Heart left ventricle (tissue), 16 donors: ENCODE measurements at regions not wholly inside any gene's neighbourhood (a gene's known extent, or its start where the extent isn't known, plus 50 kb on each side); places are given as distances from the start of the nearest gene placed in this dataset.
"Not testable (repeated sequence)": the region's sequence is repeated elsewhere in the genome, so short reads cannot be mapped to it uniquely, and the experiment has no call there.

Source experiments
- ATAC-seq, 4 donors: fragments of 200-7000 bp; cut with Tn5 transposase; one replicate each; pipeline ENCODE4 v1.9.1; 2020 to 2022; ENCODE audit warnings: moderate library complexity in 4 of 4, mild to moderate bottlenecking in 3 of 4, moderate number of reproducible peaks in 1 of 4
- DNase-seq, 5 donors: peaks; one replicate each; pipeline ENCODE4 v3.0.0-alpha.2; 2020
- H3K27ac ChIP-seq, 12 donors: fragments of 200-600 bp; sonication (generic) in 4 of 12; one replicate each; pipeline versions ENCODE4 v1.5.0 to v1.8.0; 2016 to 2022; ENCODE audit warnings: mild to moderate bottlenecking in 2 of 12
- H3K27me3 ChIP-seq, 9 donors: fragments of 200-600 bp; sonication (generic) in 2 of 9; one replicate each; pipeline versions ENCODE4 v1.5.1 to v1.8.0; 2016 to 2022; ENCODE audit warnings: mild to moderate bottlenecking in 3 of 9
- H3K36me3 ChIP-seq, 9 donors: fragments of 200-600 bp; sonication (generic) in 2 of 9; one replicate each; pipeline versions ENCODE4 v1.5.0 to v1.8.0; 2018 to 2022; ENCODE audit warnings: mild to moderate bottlenecking in 2 of 9
- H3K4me1 ChIP-seq, 12 donors: fragments of 200-600 bp; sonication (generic) in 4 of 12; one replicate each; pipeline versions ENCODE4 v1.5.0 to v1.8.0; 2016 to 2022; ENCODE audit warnings: mild to moderate bottlenecking in 3 of 12
- H3K4me3 ChIP-seq, 12 donors: fragments of 200-600 bp; sonication (generic) in 4 of 12; one replicate each; pipeline versions ENCODE4 v1.5.0 to v1.8.0; 2017 to 2022; ENCODE audit warnings: mild to moderate bottlenecking in 9 of 12, moderate library complexity in 4 of 12
- H3K9me3 ChIP-seq, 12 donors: fragments of 200-600 bp; sonication (generic) in 4 of 12; one replicate each; pipeline versions ENCODE4 v1.5.0 to v1.8.0; 2016 to 2022; ENCODE audit warnings: mild to moderate bottlenecking in 1 of 12
- POLR2A ChIP-seq, 2 donors: fragments of 450-650 bp; IDR thresholded peaks; one replicate each; pipeline ENCODE4 v1.6.1; 2017; ENCODE audit warnings: antibody characterized with exemption in 2 of 2, mild to moderate bottlenecking in 2 of 2, moderate library complexity in 2 of 2
- WGBS, 4 donors: extraction: QIAGEN DNeasy Blood & Tissue Kit in 2 of 4; methylation state at CpG; one replicate each; pipeline versions ENCODE4 v1.1.5 to v1.1.7; 2013 to 2018; 5-methylcytosine and 5-hydroxymethylcytosine counted together
- intact Hi-C, 10 donors: fragments of 100-400 bp; cut with DNase I; formaldehyde crosslinking; loops; one replicate each; pipeline versions ENCODE4 v1.11.1 to v1.14.2; 2022
- TF ChIP-seq, protein P1 (sequence below), 12 donors: fragments of 200-600 bp; sonication (generic) in 4 of 12; IDR thresholded peaks; one replicate each; pipeline versions ENCODE4 v1.5.0 to v1.8.0; 2018 to 2022; ENCODE audit warnings: antibody characterized with exemption in 12 of 12, mild to moderate bottlenecking in 5 of 12
- donor health status: ischemic (EF 13 %, LVEDD 7.1; RV severe dilation, severe dysfunction).
- donor health status: healthy with polysubstance abuse.
- donor health status: DM: no; HTN: yes; CAD: no.
- donor health status: DM: no; HTN: no; CAD: no.
- donor health status: ischemic (EF 25% LVEDD 6.9; RV normal size, moderate dysfunction).
- donor health status: ischemic (EF 25% LVEDD 5.7; RV mildly dilated, moderate dysfunction).
- donor health status: healthy.
- donor health status: DM: yes; HTN: yes; CAD: no.
- donor health status: ischemic (EF 35%, LVEDD 5.7; RV mildly dilated, moderate dysfunction).
- donor health status: nonischemic (EF 11% LVEDD 7.7; RV severe dilation, severe dysfunction).
- donor health status: DM: yes; HTN: yes; CAD: no.
- donor health status: PGD.
- donor health status: ischemic (EF 29% LVEDD 5.4; RV normal size, mild dysfunction).
- donor health status: nonischemic (EF 23%, LVEDD 6.1; RV moderate dilation, normal function).

DNA sequence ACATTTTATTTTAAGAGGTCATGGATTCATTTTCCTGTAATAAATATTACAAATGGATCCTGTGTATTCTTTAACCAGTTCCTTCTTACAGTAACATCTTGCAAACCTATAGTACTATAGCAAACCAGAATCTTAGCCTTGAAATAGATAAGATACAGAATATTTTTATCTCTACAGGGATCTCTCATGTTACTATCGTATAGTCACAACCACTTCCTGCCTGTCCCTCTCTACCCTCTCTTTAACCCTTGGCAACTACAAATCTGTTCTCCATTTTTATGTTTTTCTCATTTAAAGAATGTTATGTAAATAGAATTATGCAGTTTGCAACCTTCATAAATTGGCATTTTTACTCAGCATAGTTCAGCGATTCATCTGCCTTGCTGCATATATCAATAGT lies 454.0 kb downstream of the DIRAS2 start:
- intact Hi-C loops, result no loop called here
- Histone ChIP-seq H3K27me3 (no peaks in the 10 kb centered on the region), H3K27ac (no peak overlapping the region), H3K4me3 (no peak overlapping the region), H3K36me3 (no peaks in the 10 kb centered on the region), H3K9me3 (peaks cover 0 to 15% (median 0%) of the 10 kb centered on the region in 12 donors), H3K4me1 (peaks cover 0 to 9% (median 0%) of the 10 kb centered on the region in 12 donors)
- DNase-seq (no peak), ATAC-seq (no peak)
- 55 to 67% (median 60%) methylated on average over 2 of the region's 2 CpGs for WGBS, 4 donors
- TF ChIP-seq, protein P1, sequence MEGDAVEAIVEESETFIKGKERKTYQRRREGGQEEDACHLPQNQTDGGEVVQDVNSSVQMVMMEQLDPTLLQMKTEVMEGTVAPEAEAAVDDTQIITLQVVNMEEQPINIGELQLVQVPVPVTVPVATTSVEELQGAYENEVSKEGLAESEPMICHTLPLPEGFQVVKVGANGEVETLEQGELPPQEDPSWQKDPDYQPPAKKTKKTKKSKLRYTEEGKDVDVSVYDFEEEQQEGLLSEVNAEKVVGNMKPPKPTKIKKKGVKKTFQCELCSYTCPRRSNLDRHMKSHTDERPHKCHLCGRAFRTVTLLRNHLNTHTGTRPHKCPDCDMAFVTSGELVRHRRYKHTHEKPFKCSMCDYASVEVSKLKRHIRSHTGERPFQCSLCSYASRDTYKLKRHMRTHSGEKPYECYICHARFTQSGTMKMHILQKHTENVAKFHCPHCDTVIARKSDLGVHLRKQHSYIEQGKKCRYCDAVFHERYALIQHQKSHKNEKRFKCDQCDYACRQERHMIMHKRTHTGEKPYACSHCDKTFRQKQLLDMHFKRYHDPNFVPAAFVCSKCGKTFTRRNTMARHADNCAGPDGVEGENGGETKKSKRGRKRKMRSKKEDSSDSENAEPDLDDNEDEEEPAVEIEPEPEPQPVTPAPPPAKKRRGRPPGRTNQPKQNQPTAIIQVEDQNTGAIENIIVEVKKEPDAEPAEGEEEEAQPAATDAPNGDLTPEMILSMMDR (IDR thresholded peaks at IDR 0.05), result no peak
- TF ChIP-seq POLR2A (IDR thresholded peaks at IDR 0.05), result no peak

DNA sequence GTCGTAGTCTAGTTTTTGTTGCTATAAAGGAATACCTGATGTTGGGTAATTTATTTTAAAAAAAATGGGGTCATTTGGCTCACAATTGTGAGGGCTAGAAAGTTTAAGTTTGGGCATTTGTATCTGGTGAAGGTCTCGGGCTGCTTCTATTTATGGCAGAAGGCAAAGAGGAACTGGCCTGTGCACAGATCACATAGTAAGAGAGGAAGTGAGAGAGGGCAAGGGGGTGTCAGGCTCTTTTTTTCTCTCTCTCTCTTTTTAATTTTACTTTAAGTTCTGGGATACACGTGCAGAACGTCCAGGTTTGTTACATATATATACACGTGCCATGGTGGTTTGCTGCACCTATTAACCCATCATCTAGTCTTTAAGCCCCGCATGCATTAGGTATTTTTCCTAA lies 453.3 kb downstream of the DIRAS2 start:
- intact Hi-C loops, result no loop called here
- TF ChIP-seq POLR2A (IDR thresholded peaks at IDR 0.05), result no peak
- TF ChIP-seq, protein P1 (IDR thresholded peaks at IDR 0.05), result no peak
- H3K4me3 ChIP-seq, result no peak overlapping the region
- WGBS, 4 donors, result 77 to 82% (median 79%) methylated on average over 6 of the region's 6 CpGs
- H3K36me3 ChIP-seq, result no peaks in the 10 kb centered on the region
- no peaks in the 10 kb centered on the region for H3K27me3 ChIP-seq
- no peak for DNase-seq
- H3K4me1 ChIP-seq, result peaks cover 0 to 9% (median 0%) of the 10 kb centered on the region in 12 donors
- peaks cover 0 to 15% (median 0%) of the 10 kb centered on the region in 12 donors for H3K9me3 ChIP-seq
- H3K27ac ChIP-seq, result no peak overlapping the region
- no peak for ATAC-seq

DNA sequence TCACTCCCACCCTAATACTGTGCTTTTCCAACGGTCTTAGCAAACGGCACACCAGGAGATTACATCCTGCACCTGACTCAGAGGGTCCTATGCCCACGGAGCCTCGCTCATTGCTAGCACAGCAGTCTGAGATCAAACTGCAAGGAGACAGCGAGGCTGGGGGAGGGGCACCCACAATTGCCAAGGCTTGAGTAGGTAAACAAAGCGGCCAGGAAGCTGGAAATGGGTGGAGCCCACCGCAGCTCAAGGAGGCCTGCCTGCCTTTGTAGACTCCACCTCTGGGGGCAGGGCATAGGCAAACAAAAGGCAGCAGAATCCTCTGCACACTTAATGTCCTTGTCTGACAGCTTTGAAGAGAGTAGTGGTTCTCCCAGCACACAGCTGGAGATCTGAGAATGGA lies 450.2 kb downstream of the DIRAS2 start:
- H3K27me3 ChIP-seq, H3K4me3 ChIP-seq, DNase-seq, H3K27ac ChIP-seq, H3K36me3 ChIP-seq, H3K4me1 ChIP-seq, intact Hi-C loops, ATAC-seq: not testable (repeated sequence)
- H3K9me3 ChIP-seq, result peaks cover 0 to 15% (median 0%) of the 10 kb centered on the region in 12 donors
- 69 to 79% (median 72%) methylated on average over 7 of the region's 7 CpGs for WGBS, 4 donors

DNA sequence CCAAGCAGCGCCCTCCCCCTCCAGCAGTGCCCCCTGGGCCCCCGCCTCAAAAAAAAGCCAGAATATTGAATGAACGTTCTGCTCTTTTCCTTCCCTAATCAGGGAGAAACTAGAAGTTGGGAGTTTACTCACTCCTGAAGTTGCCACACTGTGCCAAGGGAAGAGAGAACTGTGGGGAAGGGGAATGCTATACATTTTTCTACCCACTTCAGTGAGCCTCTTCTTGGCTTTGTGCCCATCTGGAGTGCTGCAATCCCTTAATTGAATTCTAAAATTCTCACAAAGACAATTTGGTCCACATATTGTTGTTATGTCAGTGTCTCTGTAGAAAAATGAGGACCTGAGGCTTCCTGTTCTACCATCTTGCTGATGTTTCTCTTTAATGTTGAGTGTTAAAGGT lies 443.7 kb downstream of the DIRAS2 start:
- Histone ChIP-seq H3K27ac (no peak overlapping the region), H3K27me3 (peaks cover 0 to 8% (median 0%) of the 10 kb centered on the region in 9 donors), H3K9me3 (peaks cover 0 to 12% (median 0%) of the 10 kb centered on the region in 12 donors), H3K4me3 (no peak overlapping the region), H3K36me3 (no peaks in the 10 kb centered on the region), H3K4me1 (no peaks in the 10 kb centered on the region)
- intact Hi-C loops, result no loop called here
- DNase-seq (no peak), ATAC-seq (no peak)
- TF ChIP-seq POLR2A (IDR thresholded peaks at IDR 0.05), result no peak
- TF ChIP-seq, protein P1 (IDR thresholded peaks at IDR 0.05), result no peak
- 55 to 79% (median 64%) methylated on average over 3 of the region's 3 CpGs for WGBS, 4 donors

DNA sequence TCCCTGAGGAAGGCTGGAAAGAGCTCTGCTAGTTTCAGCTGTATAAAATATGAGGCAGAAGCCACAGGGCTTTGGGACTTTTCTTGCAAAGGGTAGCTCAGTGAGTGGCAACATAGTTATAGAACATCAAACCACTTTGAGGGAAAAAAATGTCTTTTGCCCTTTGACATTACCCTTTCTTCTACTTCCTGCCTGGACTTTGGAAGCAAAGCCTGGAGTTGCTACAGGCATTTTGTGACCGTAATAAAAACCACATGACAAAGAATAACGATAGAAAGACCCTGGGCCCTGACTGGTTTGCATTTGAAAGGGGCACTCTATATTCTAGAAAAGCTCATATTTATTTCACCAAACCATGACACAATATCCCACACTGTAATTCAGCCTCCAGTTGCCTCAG lies 440.9 kb downstream of the DIRAS2 start:
- TF ChIP-seq, protein P1 (IDR thresholded peaks at IDR 0.05), result no peak
- no peak for TF ChIP-seq POLR2A (IDR thresholded peaks at IDR 0.05)
- Histone ChIP-seq H3K27ac (no peak overlapping the region), H3K27me3 (peaks cover 0 to 10% (median 0%) of the 10 kb centered on the region in 9 donors), H3K4me3 (no peak overlapping the region), H3K4me1 (no peaks in the 10 kb centered on the region), H3K36me3 (no peaks in the 10 kb centered on the region), H3K9me3 (peaks cover 0 to 12% (median 0%) of the 10 kb centered on the region in 12 donors)
- no peak for DNase-seq
- intact Hi-C loops, result no loop called here
- 61 to 66% (median 63%) methylated on average over 2 of the region's 2 CpGs for whole genome bisulfite sequencing, 4 donors
- ATAC-seq, result no peak
